Left renal pelvis (tissue), 4 donors: ENCODE measurements at regions not wholly inside any gene's neighbourhood (a gene's known extent, or its start where the extent isn't known, plus 50 kb on each side); places are given as distances from the start of the nearest gene placed in this dataset.
"Not testable (repeated sequence)": the region's sequence is repeated elsewhere in the genome, so short reads cannot be mapped to it uniquely, and the experiment has no call there.

ENCODE experiments used
- DNase-seq, 4 donors: peaks; one replicate each; pipeline ENCODE4 v3.0.0-alpha.2; 2013; ENCODE audit warnings: low read depth in 4 of 4, low spot score in 3 of 4

- no peak for DNase-seq
Measured at GRCh38 chr10:30765022-30765615, 135.6 kb upstream of the LYZL2 start.

GRCh38 chr10:30763918-30764317 lies 134.4 kb upstream of the LYZL2 start:
- DNase-seq: no peak

GRCh38 chr10:30762620-30763019 lies 133.1 kb upstream of the LYZL2 start:
- DNase-seq: no peak

GRCh38 chr10:30759423-30759822 lies 129.9 kb upstream of the LYZL2 start:
- DNase-seq: no peak

GRCh38 chr10:30758338-30758737 lies 128.8 kb upstream of the LYZL2 start:
- DNase-seq: no peak

GRCh38 chr10:30756896-30757295 lies 127.3 kb upstream of the LYZL2 start:
- no peak for DNase-seq

GRCh38 chr10:30756151-30756550 lies 126.6 kb upstream of the LYZL2 start:
- DNase-seq: no peak

- no peak for DNase-seq
Measured at GRCh38 chr10:30755441-30755953, 125.9 kb upstream of the LYZL2 start.

- no peak for DNase-seq
Measured at GRCh38 chr10:30752481-30752881, 122.9 kb upstream of the LYZL2 start.

GRCh38 chr10:30751678-30752331 lies 122.3 kb upstream of the LYZL2 start:
- DNase-seq: no peak

GRCh38 chr10:30750971-30751677 lies 121.6 kb upstream of the LYZL2 start:
- DNase-seq: no peak

- DNase-seq: no peak
Measured at GRCh38 chr10:30749385-30749784, 119.8 kb upstream of the LYZL2 start.

- DNase-seq: no peak
Measured at GRCh38 chr10:30748152-30748973, 118.8 kb upstream of the LYZL2 start.

GRCh38 chr10:30747633-30748032 lies 118.1 kb upstream of the LYZL2 start:
- DNase-seq: no peak

GRCh38 chr10:30745953-30746352 lies 116.4 kb upstream of the LYZL2 start:
- no peak for DNase-seq

GRCh38 chr10:30744106-30744505 lies 114.6 kb upstream of the LYZL2 start:
- DNase-seq: no peak

GRCh38 chr10:30743586-30743985 lies 114.0 kb upstream of the LYZL2 start:
- no peak for DNase-seq

GRCh38 chr10:30742471-30742870 lies 112.9 kb upstream of the LYZL2 start:
- no peak for DNase-seq

GRCh38 chr10:30740774-30741173 lies 111.2 kb upstream of the LYZL2 start:
- DNase-seq: not testable (repeated sequence)

GRCh38 chr10:30738416-30738815 lies 108.9 kb upstream of the LYZL2 start:
- DNase-seq: no peak

GRCh38 chr10:30737931-30738391 lies 108.4 kb upstream of the LYZL2 start:
- DNase-seq: no peak
